D721Med (cell line): ENCODE measurements at regions not wholly inside any gene's neighbourhood (a gene's known extent, or its start where the extent isn't known, plus 50 kb on each side); places are given as distances from the start of the nearest gene placed in this dataset.
"Not testable (repeated sequence)": the region's sequence is repeated elsewhere in the genome, so short reads cannot be mapped to it uniquely, and the experiment has no call there.

ENCODE experiments used
- DNase-seq: peaks from one replicate; pipeline ENCODE4 v3.0.0; 2011; ENCODE audit warnings: low spot score; ENCODE audit not compliant: insufficient read length
- FAIRE-seq: peaks from 2 replicates; lab custom pipeline; 2011; peaks lifted over from hg19 to GRCh38; lab: Jason Lieb, UNC
- CTCF ChIP-seq: IDR thresholded peaks from 2 replicates; pipeline ENCODE4 v1.5.1; 2012; ENCODE audit warnings: mild to moderate bottlenecking, control low read depth; ENCODE audit not compliant: insufficient read depth; ENCODE audit errors: missing control alignments

- DNase-seq: no peak
- no peak for TF ChIP-seq CTCF
- no peak for FAIRE-seq
Measured at GRCh38 chr3:72162649-72163184, 377.8 kb upstream of the PROK2 start.

GRCh38 chr3:72161881-72162595 lies 377.1 kb upstream of the PROK2 start:
- TF ChIP-seq CTCF: no peak
- DNase-seq: no peak
- no peak for FAIRE-seq

- not testable (repeated sequence) for FAIRE-seq
Measured at GRCh38 chr3:72161285-72161684, 376.3 kb upstream of the PROK2 start.

GRCh38 chr3:72160351-72160750 lies 375.4 kb upstream of the PROK2 start:
- no peak for DNase-seq
- TF ChIP-seq CTCF: no peak
- FAIRE-seq: no peak

More at GRCh38 chr3:72161285-72161684, 376.3 kb upstream of the PROK2 start:
- not testable (repeated sequence) for DNase-seq

- no peak for TF ChIP-seq CTCF
- no peak for DNase-seq
- FAIRE-seq: no peak
Measured at GRCh38 chr3:72159487-72159886, 374.5 kb upstream of the PROK2 start.

GRCh38 chr3:72158639-72159326 lies 373.8 kb upstream of the PROK2 start:
- no peak for TF ChIP-seq CTCF
- DNase-seq (no peak), FAIRE-seq (no peak)

GRCh38 chr3:72157748-72158638 lies 373.0 kb upstream of the PROK2 start:
- no peak for TF ChIP-seq CTCF
- no peak for DNase-seq
- FAIRE-seq: no peak
